ENCODE measurements at regions not wholly inside any gene's neighbourhood (a gene's known extent, or its start where the extent isn't known, plus 50 kb on each side); places are given as distances from the start of the nearest gene placed in this dataset.

GRCh38 chr2:228699400-228699799 lies 517.9 kb upstream of the SPHKAP start:
- Histone ChIP-seq H3K4me1 (ENCODE audit: control insufficient read depth, insufficient read depth, low read length) (no peaks in the 10 kb centered on the region), H3K27ac (ENCODE audit: low read length) (no peak overlapping the region), H3K36me3 (ENCODE audit: control insufficient read depth, insufficient read depth, low read length) (no peaks in the 10 kb centered on the region), H3K4me3 (ENCODE audit: low read depth in 2 of 2, low read length in 2 of 2) (no peak overlapping the region), H3K27me3 (ENCODE audit: control insufficient read depth, insufficient read depth, low read length) (no peaks in the 10 kb centered on the region), H3K9me3 (ENCODE audit: control insufficient read depth, insufficient read depth, low read depth, low read length) (no peaks in the 10 kb centered on the region)
- TF ChIP-seq TCF7L2 (IDR thresholded peaks at IDR 0.05; ENCODE audit: low read depth, low read length) = no peak
- TF ChIP-seq POLR2AphosphoS5 (IDR thresholded peaks at IDR 0.05; ENCODE audit: low read depth, low read length) = no peak
- no peak for TF ChIP-seq REST (IDR thresholded peaks at IDR 0.05; ENCODE audit: insufficient read depth in 1 of 2, low read depth in 2 of 2, low read length in 1 of 2)
- TF ChIP-seq CTCF (IDR thresholded peaks at IDR 0.05) = no peak; the same call in 1 of the 2 replicates
- no peak for TF ChIP-seq SIN3A (IDR thresholded peaks at IDR 0.05; ENCODE audit: borderline replicate concordance, insufficient read depth, low read depth, low read length)
- CTCF ChIA-PET = no interaction called here
- DNase-seq (ENCODE audit: low read depth, low spot score) = no peak
- in situ Hi-C loops (cut with HindIII; ENCODE audit: low pct_unique_long_range_greater_than_20kb, low sequenced_read_pairs) = no loop called here
- POLR2A ChIA-PET = no interaction called here
- ATAC-seq = no peak
- BruUV-seq (replicated peaks) = no TSS peak
- intact Hi-C loops (cut with micrococcal nuclease; ENCODE audit: unreplicated experiment) = no loop called here

GRCh38 chr2:228698963-228699362 lies 517.5 kb upstream of the SPHKAP start:
- DNase-seq (ENCODE audit: low read depth, low spot score) (no peak), ATAC-seq (no peak)
- BruUV-seq (replicated peaks) = no TSS peak
- TF ChIP-seq REST (IDR thresholded peaks at IDR 0.05; ENCODE audit: insufficient read depth in 1 of 2, low read depth in 2 of 2, low read length in 1 of 2) = no peak
- TF ChIP-seq CTCF (IDR thresholded peaks at IDR 0.05) = no peak
- TF ChIP-seq TCF7L2 (IDR thresholded peaks at IDR 0.05; ENCODE audit: low read depth, low read length) = no peak
- no peak for TF ChIP-seq SIN3A (IDR thresholded peaks at IDR 0.05; ENCODE audit: borderline replicate concordance, insufficient read depth, low read depth, low read length)
- TF ChIP-seq POLR2AphosphoS5 (IDR thresholded peaks at IDR 0.05; ENCODE audit: low read depth, low read length) = no peak
- ChIA-PET CTCF (no interaction called here), POLR2A (no interaction called here)
- H3K27me3 ChIP-seq (ENCODE audit: control insufficient read depth, insufficient read depth, low read length) = no peaks in the 10 kb centered on the region
- H3K27ac ChIP-seq (ENCODE audit: low read length) = no peak overlapping the region
- H3K4me3 ChIP-seq (ENCODE audit: low read depth in 2 of 2, low read length in 2 of 2) = no peak overlapping the region
- H3K36me3 ChIP-seq (ENCODE audit: control insufficient read depth, insufficient read depth, low read length) = no peaks in the 10 kb centered on the region
- no peaks in the 10 kb centered on the region for H3K9me3 ChIP-seq (ENCODE audit: control insufficient read depth, insufficient read depth, low read depth, low read length)
- in situ Hi-C loops (cut with HindIII; ENCODE audit: low pct_unique_long_range_greater_than_20kb, low sequenced_read_pairs) (no loop called here), intact Hi-C loops (cut with micrococcal nuclease; ENCODE audit: unreplicated experiment) (no loop called here)
- H3K4me1 ChIP-seq (ENCODE audit: control insufficient read depth, insufficient read depth, low read length) = no peaks in the 10 kb centered on the region

Measured in Panc1 (cell line).